ENCODE measurements at regions not wholly inside any gene's neighbourhood (a gene's known extent, or its start where the extent isn't known, plus 50 kb on each side); places are given as distances from the start of the nearest gene placed in this dataset.

GRCh38 chr7:3200504-3200903, 100.5 kb upstream of the SDK1 start:
- H3K4me3 ChIP-seq (ENCODE audit: low read depth, low read length) = no peak overlapping the region
- DNase-seq (ENCODE audit: low read depth) = peak; percentile 24
- peak; percentile 48 for TF ChIP-seq CTCF (IDR thresholded peaks at IDR 0.05; ENCODE audit: insufficient read depth, low read depth, low read length, missing control alignments)

GRCh38 chr7:3201306-3201705, 99.7 kb upstream of the SDK1 start:
- H3K4me3 ChIP-seq (ENCODE audit: low read depth, low read length) = no peak overlapping the region
- no peak for DNase-seq (ENCODE audit: low read depth)
- TF ChIP-seq CTCF (IDR thresholded peaks at IDR 0.05; ENCODE audit: insufficient read depth, low read depth, low read length, missing control alignments) = no peak

- TF ChIP-seq CTCF (IDR thresholded peaks at IDR 0.05; ENCODE audit: insufficient read depth, low read depth, low read length, missing control alignments) = no peak
- H3K4me3 ChIP-seq (ENCODE audit: low read depth, low read length) = no peak overlapping the region
Observed at GRCh38 chr7:3201937-3202710, 98.9 kb upstream of the SDK1 start.

GRCh38 chr7:3204526-3204925, 96.5 kb upstream of the SDK1 start:
- H3K4me3 ChIP-seq (ENCODE audit: low read depth, low read length) = no peak overlapping the region
- TF ChIP-seq CTCF (IDR thresholded peaks at IDR 0.05; ENCODE audit: insufficient read depth, low read depth, low read length, missing control alignments) = no peak
- DNase-seq (ENCODE audit: low read depth) = no peak

More at GRCh38 chr7:3201937-3202710, 98.9 kb upstream of the SDK1 start:
- DNase-seq (ENCODE audit: low read depth) = no peak

GRCh38 chr7:3206101-3206500, 95.0 kb upstream of the SDK1 start:
- TF ChIP-seq CTCF (IDR thresholded peaks at IDR 0.05; ENCODE audit: insufficient read depth, low read depth, low read length, missing control alignments) = no peak
- no peak overlapping the region for H3K4me3 ChIP-seq (ENCODE audit: low read depth, low read length)
- no peak for DNase-seq (ENCODE audit: low read depth)

GRCh38 chr7:3206771-3207191, 94.3 kb upstream of the SDK1 start:
- no peak for TF ChIP-seq CTCF (IDR thresholded peaks at IDR 0.05; ENCODE audit: insufficient read depth, low read depth, low read length, missing control alignments)
- H3K4me3 ChIP-seq (ENCODE audit: low read depth, low read length) = no peak overlapping the region
- no peak for DNase-seq (ENCODE audit: low read depth)
